ENCODE measurements at regions not wholly inside any gene's neighbourhood (a gene's known extent, or its start where the extent isn't known, plus 50 kb on each side); places are given as distances from the start of the nearest gene placed in this dataset.

DNA sequence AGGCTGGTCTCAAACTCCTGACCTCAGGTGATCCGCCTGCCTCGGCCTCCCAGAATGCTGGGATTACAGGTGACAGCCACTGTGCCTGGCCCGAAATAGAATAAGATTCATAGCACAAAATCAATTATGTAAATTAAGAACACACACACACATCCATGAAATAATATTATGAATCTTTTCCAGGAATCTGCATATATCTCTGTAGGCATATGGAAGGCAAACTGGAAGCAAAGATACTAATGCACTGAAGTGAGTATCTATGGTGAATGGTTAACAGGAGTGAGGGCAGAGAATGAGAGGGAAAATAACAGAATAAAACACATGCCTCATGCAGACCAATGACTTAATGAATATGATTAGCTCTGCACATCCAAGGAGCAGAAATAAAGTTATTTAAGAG is 61.6 kb upstream of the ATP2B4 start:
- no peaks in the 10 kb centered on the region for H3K27me3 ChIP-seq (ENCODE audit: control insufficient read depth, insufficient read depth, low read length)
- WGBS, 2 experiments (ENCODE audit: extremely low coverage in 2 of 2, insufficient read length in 1 of 2): no CpG with 5 or more reads among the region's 3 CpGs
- H3K56ac ChIP-seq (ENCODE audit: extremely low read depth, insufficient read depth, low read length): no peak overlapping the region
- no peak overlapping the region for H2BK120ac ChIP-seq (ENCODE audit: low read depth, low read length)
- no peak overlapping the region for H4K91ac ChIP-seq (ENCODE audit: insufficient read depth, low read depth, low read length)
- H4K8ac ChIP-seq (ENCODE audit: low read depth in 2 of 2, low read length in 2 of 2): no peak overlapping the region; a peak in 1 of 4 replicates
- H3K14ac ChIP-seq (replicated peaks; ENCODE audit: low read depth, low read length): no peak overlapping the region
- no peak overlapping the region for H3K23ac ChIP-seq (ENCODE audit: low read depth, low read length)
- CTCF ChIA-PET: interaction anchor here (0.7 kb wide), 1 partner anchor 185 kb away, joined by 3 read pairs; no protein-coding TSS in a partner anchor
- no peak for DNase-seq
- no peak overlapping the region for H2AFZ ChIP-seq (replicated peaks; ENCODE audit: low read length, poor library complexity)
- H3K9me3 ChIP-seq (ENCODE audit: control insufficient read depth, insufficient read depth, low read length): no peaks in the 10 kb centered on the region
- no peak overlapping the region for H2AK9ac ChIP-seq (replicated peaks; ENCODE audit: low read depth, low read length, poor library complexity)
- H3K4me1 ChIP-seq (ENCODE audit: control insufficient read depth, insufficient read depth, low read length): peaks cover 14% of the 10 kb centered on the region
- H2BK20ac ChIP-seq (ENCODE audit: low read depth, low read length): no peak overlapping the region
- 0 out of 3 replicates have a peak overlapping the region, but pooled peaks have one; percentile 52 for H2BK15ac ChIP-seq (ENCODE audit: low read depth, low read length)
- no peak overlapping the region for H2BK5ac ChIP-seq (ENCODE audit: low read depth, low read length, poor library complexity, severe bottlenecking)
- H3K4me2 ChIP-seq (ENCODE audit: low read depth, low read length): no peak overlapping the region
- POLR2A ChIA-PET (ENCODE audit: unreplicated experiment): interaction anchor here (0.6 kb wide), 1 partner anchor 1740 kb away, joined by 11 read pairs; no protein-coding TSS in a partner anchor
- dilution Hi-C loops (cut with HindIII; ENCODE audit: low sequenced_read_pairs, unreplicated experiment): no loop called here
- H3K9ac ChIP-seq (ENCODE audit: low read depth, low read length): no peak overlapping the region
- H2AK5ac ChIP-seq (ENCODE audit: low read depth, low read length): no peak overlapping the region
- no peak overlapping the region for H3K4me3 ChIP-seq (ENCODE audit: insufficient read depth, low read depth, low read length)
- H3K27ac ChIP-seq (ENCODE audit: insufficient read depth, low read length): no peak overlapping the region
- no peak for ATAC-seq (ENCODE audit: low read depth)
- H3K4ac ChIP-seq (ENCODE audit: low read depth, low read length): no peak overlapping the region
- no peaks in the 10 kb centered on the region for H4K20me1 ChIP-seq (ENCODE audit: insufficient read depth, low read length)
- no peaks in the 10 kb centered on the region for H3K36me3 ChIP-seq (ENCODE audit: control insufficient read depth, insufficient read depth, low read length)
- TF ChIP-seq BHLHE40 (IDR thresholded peaks at IDR 0.05; ENCODE audit: low read depth, low read length) (no peak), SMC3 (IDR thresholded peaks at IDR 0.05; ENCODE audit: low read depth, low read length) (no peak), CHD1 (IDR thresholded peaks at IDR 0.05; ENCODE audit: low read depth, low read length) (no peak), NFE2L2 (IDR thresholded peaks at IDR 0.05; ENCODE audit: low read depth, low read length) (no peak), CEBPB (IDR thresholded peaks at IDR 0.05; ENCODE audit: low read depth, low read length) (no peak)
- TF ChIP-seq, protein P1, sequence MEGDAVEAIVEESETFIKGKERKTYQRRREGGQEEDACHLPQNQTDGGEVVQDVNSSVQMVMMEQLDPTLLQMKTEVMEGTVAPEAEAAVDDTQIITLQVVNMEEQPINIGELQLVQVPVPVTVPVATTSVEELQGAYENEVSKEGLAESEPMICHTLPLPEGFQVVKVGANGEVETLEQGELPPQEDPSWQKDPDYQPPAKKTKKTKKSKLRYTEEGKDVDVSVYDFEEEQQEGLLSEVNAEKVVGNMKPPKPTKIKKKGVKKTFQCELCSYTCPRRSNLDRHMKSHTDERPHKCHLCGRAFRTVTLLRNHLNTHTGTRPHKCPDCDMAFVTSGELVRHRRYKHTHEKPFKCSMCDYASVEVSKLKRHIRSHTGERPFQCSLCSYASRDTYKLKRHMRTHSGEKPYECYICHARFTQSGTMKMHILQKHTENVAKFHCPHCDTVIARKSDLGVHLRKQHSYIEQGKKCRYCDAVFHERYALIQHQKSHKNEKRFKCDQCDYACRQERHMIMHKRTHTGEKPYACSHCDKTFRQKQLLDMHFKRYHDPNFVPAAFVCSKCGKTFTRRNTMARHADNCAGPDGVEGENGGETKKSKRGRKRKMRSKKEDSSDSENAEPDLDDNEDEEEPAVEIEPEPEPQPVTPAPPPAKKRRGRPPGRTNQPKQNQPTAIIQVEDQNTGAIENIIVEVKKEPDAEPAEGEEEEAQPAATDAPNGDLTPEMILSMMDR (conservative IDR thresholded peaks at IDR 0.05; ENCODE audit: low read depth, low read length): no peak
- TF ChIP-seq, protein P2, sequence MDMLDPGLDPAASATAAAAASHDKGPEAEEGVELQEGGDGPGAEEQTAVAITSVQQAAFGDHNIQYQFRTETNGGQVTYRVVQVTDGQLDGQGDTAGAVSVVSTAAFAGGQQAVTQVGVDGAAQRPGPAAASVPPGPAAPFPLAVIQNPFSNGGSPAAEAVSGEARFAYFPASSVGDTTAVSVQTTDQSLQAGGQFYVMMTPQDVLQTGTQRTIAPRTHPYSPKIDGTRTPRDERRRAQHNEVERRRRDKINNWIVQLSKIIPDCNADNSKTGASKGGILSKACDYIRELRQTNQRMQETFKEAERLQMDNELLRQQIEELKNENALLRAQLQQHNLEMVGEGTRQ (IDR thresholded peaks at IDR 0.05; ENCODE audit: low read depth, low read length): no peak
- no TSS peak for BruUV-seq (replicated peaks)
- peaks cover 15% of the 10 kb centered on the region; the same call in 1 of the 2 replicates for H3K9me1 ChIP-seq (ENCODE audit: insufficient read depth, low read length)
- no peaks in the 10 kb centered on the region; a peak in 1 of 4 replicates for H3K79me1 ChIP-seq (ENCODE audit: low read depth in 1 of 2, low read length in 2 of 2)
- no peak overlapping the region for H4K5ac ChIP-seq (ENCODE audit: low read depth, low read length)
- H3K18ac ChIP-seq (ENCODE audit: low read depth, low read length): no peak overlapping the region
- in situ Hi-C loops (cut with MboI; ENCODE audit: low sequenced_read_pairs): no loop called here
- intact Hi-C loops (cut with micrococcal nuclease): no loop called here
